Hepatic stellate cell (primary cell): ENCODE measurements at regions not wholly inside any gene's neighbourhood (a gene's known extent, or its start where the extent isn't known, plus 50 kb on each side); places are given as distances from the start of the nearest gene placed in this dataset.

Experiments used
- DNase-seq: peaks from one replicate; pipeline ENCODE4 v3.0.0; 2011; ENCODE audit warnings: low spot score

GRCh38 chr5:15261269-15261995 is 238.5 kb upstream of the FBXL7 start:
- DNase-seq: no peak

GRCh38 chr5:15260356-15261268 is 239.4 kb upstream of the FBXL7 start:
- no peak for DNase-seq

GRCh38 chr5:15256485-15256884 is 243.5 kb upstream of the FBXL7 start:
- no peak for DNase-seq

- DNase-seq: no peak
These were observed 244.4 kb upstream of the FBXL7 start for GRCh38 chr5:15255576-15255975.

- no peak for DNase-seq
These were observed 245.4 kb upstream of the FBXL7 start for GRCh38 chr5:15254607-15255006.

- DNase-seq: no peak
These were observed 247.6 kb upstream of the FBXL7 start for GRCh38 chr5:15252331-15252730.

GRCh38 chr5:15249152-15249551 is 250.8 kb upstream of the FBXL7 start:
- no peak for DNase-seq

GRCh38 chr5:15248731-15249130 is 251.2 kb upstream of the FBXL7 start:
- DNase-seq: no peak

- no peak for DNase-seq
These were observed 254.1 kb upstream of the FBXL7 start for GRCh38 chr5:15245913-15246312.

GRCh38 chr5:15243301-15244020 is 256.5 kb upstream of the FBXL7 start:
- no peak for DNase-seq

- DNase-seq: no peak
These were observed 258.7 kb upstream of the FBXL7 start for GRCh38 chr5:15241216-15241821.

GRCh38 chr5:15238006-15238405 is 262.0 kb upstream of the FBXL7 start:
- no peak for DNase-seq

- no peak for DNase-seq
These were observed 263.0 kb upstream of the FBXL7 start for GRCh38 chr5:15236911-15237508.

GRCh38 chr5:15234911-15235310 is 265.1 kb upstream of the FBXL7 start:
- no peak for DNase-seq

GRCh38 chr5:15234366-15234765 is 265.6 kb upstream of the FBXL7 start:
- no peak for DNase-seq

GRCh38 chr5:15233566-15233965 is 266.4 kb upstream of the FBXL7 start:
- DNase-seq: peak; percentile 1

GRCh38 chr5:15222156-15222555 is 277.8 kb upstream of the FBXL7 start:
- DNase-seq: no peak

GRCh38 chr5:15220642-15221173 is 279.3 kb upstream of the FBXL7 start:
- DNase-seq: no peak

GRCh38 chr5:15215056-15215455 is 284.9 kb upstream of the FBXL7 start:
- no peak for DNase-seq

GRCh38 chr5:15214010-15214409 is 286.0 kb upstream of the FBXL7 start:
- DNase-seq: no peak

GRCh38 chr5:15209053-15209762 is 290.8 kb upstream of the FBXL7 start:
- DNase-seq: no peak
